ENCODE measurements at regions not wholly inside any gene's neighbourhood (a gene's known extent, or its start where the extent isn't known, plus 50 kb on each side); places are given as distances from the start of the nearest gene placed in this dataset.
"Not testable (repeated sequence)": the region's sequence is repeated elsewhere in the genome, so short reads cannot be mapped to it uniquely, and the experiment has no call there.

DNA sequence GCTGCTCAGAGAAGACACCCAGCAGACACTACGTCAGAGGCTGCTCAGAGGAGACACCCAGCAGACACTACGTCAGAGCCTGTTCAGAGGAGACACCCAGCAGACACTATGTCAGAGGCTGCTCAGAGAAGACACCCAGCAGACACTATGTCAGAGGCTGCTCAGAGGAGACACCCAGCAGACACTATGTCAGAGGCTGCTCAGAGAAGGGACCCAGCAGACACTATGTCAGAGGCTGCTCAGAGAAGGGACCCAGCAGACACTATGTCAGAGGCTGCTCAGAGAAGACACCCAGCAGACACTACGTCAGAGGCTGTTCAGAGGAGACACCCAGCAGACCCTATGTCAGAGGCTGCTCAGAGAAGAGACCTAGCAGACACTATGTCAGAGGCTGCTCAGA is 92.0 kb upstream of the FRG1 start:
- not testable (repeated sequence) for DNase-seq

DNA sequence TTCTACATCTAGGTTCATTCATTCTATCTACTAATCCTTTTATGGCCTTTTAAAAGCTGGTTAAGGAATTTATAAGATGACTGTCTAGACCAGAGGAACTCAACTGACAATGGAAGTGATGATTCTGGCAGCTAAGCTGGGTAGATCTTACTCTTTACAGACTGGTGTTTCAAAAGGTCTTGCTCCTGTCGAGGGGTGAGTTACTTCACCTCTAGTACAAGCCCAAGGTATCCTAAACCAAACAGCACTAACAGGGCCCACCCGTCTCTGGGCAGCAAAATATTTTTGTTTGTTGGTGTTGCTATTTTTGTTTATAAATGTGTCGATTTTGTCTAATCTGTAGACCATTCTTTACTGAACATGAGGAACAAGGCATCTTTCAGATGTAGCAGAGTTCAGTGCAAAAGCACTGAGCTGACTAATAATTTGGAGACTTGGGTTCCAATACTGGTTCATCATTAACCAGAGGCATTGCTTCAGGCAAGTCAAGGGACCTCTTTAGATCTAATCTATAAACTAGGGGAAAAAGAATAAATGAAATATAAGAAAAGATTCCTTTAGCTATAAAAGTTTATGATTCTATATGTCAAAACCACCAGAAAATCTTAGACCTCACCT is 90.3 kb upstream of the FRG1 start:
- no peak for DNase-seq

DNA sequence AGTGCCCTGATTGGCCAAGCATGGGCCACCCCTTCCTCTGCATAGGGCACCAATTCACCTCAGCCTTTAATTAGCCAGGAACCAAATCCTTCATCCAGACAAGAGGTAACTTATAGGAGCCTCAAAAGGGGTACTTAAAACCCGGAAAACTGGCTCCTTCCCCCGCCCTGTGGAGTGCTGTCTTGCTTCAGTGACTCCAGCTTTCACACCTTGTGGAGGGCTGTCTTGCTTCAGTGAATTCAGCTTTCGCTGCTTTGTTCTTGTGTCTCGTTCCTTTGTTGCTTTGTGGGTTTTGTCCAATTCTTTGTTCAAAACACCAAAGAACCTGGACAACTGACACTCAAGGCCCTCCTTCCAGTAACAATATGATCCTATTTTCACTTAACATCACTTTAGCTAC is 82.2 kb upstream of the FRG1 start:
- no peak for DNase-seq

GRCh38 chr4:189861101-189861500 is 79.6 kb upstream of the FRG1 start:
- no peak for DNase-seq

DNA sequence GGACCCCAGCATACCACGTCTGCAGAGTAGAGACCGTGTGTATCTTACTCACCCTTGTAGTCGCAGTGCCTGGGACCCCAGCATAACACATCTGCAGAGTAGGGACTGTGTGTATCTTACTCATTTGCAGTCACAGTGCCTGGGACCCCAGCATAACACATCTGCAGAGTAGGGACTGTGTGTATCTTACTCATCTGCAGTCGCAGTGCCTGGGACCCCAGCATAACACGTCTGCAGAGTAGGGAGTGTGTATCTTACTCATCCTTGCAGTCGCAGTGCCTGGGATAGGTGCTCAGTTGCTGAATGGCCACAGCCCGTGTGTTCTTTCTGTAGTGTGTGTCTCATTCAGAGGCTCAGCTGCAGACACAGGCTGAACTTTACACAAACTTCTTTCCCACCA is 71.4 kb upstream of the FRG1 start:
- no peak for DNase-seq

DNA sequence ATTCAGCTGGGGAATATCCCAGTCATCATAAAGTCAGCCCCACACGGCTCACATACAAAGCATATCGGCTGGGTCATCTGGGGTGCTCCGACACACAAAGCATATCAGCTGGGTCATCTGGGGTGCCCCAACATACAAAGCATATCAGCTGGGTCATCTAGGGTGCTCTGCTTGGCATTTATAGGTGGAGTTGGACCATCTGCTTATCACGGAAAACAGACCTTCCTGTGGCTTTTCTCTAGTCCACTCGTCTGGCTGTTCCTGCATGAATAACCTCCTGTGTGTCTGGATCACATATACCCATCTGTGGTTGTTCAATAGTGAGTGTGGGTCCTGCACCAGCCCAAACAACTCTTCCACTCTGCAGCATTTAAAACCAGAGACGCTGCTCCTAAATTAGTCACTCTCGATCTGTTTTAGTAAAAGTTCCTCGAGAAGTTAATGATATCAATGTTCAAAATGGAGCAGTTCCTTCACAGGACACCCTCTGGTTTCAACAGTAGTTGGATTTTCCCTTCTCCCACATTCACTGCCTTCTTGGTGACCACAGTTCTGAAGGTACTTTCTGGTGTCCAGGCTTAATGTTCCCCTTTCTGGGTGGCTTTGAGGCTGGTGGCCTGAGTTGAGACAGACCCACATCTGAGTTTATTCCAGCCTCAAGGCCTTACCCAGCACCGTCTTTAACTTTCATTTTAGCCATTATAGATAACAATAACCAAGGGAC is 70.0 kb upstream of the FRG1 start:
- DNase-seq = no peak

DNA sequence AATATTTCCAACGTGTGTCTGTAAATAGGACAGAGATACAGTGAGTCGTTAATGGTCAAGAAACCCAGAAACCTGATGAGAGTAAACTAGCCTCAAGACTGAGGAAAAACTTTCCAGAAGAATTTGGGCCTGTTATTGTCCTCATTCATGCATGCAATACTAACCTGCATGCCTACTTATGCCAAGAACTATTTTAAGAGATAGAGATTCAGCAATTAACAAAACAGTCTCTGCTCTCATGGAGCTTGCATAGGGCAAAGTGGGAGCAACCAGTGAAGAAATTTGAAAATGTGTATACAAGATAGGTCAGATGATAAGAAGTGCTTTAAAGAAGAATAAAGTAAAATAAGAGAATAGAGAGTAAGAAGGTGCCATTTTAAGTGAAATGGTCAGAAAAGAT is 66.1 kb upstream of the FRG1 start:
- no peak for DNase-seq

DNA sequence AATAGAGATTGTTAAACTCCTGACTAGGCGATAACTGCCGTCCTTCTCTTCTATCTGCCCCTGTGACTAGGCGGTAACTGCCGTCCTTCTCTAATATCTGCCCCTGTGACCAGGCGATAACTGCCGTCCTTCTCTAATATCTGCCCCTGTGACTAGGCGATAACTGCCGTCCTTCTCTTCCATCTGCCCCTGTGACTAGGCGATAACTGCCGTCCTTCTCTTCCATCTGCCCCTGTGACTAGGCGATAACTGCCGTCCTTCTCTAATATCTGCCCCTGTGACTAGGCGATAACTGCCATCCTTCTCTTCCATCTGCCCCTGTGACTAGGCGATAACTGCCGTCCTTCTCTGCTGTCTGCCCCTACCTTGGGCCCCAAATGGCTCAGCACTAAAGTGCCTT is 59.5 kb upstream of the FRG1 start:
- DNase-seq = not testable (repeated sequence)

DNA sequence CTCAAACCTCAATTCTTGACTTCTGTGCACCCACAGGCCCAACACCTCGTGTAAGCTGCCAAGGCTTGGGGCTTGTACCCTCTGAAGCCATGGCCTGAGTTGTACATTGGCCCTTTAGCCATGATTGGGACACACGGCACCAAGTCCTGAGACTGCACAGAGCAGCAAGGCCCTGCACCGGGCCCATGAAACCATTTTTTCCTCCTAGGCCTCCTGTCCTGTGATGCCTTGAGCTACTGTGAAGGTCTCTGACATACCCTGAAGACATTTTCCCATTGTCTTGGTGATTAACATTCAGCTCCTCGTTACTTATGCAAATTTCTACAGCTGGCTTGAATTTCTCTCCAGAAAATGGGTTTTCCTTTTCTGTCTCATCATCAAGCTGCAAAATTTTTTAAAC is 52.3 kb upstream of the FRG1 start:
- not testable (repeated sequence) for DNase-seq
